Lung (tissue), 11 donors: ENCODE measurements at regions not wholly inside any gene's neighbourhood (a gene's known extent, or its start where the extent isn't known, plus 50 kb on each side); places are given as distances from the start of the nearest gene placed in this dataset.
A peak's percentile ranks its signal among the peaks of the same experiment; 100 is the strongest.

ENCODE experiments used
- ATAC-seq: fragments of 200-7000 bp; cut with Tn5 transposase; one replicate; pipeline ENCODE4 v1.9.1; 2020; ENCODE audit warnings: moderate number of reproducible peaks; ENCODE audit not compliant: insufficient read depth, low FRiP score
- DNase-seq, 3 donors: peaks; one replicate each; pipeline ENCODE4 v3.0.0-alpha.2; 2013 to 2017
- H3K27ac ChIP-seq, 2 donors: one replicate each; pipeline ENCODE4 v1.5.1; 2013; ENCODE audit warnings: mild to moderate bottlenecking in 2 of 2, moderate library complexity in 2 of 2, control low read depth in 1 of 2, inconsistent platforms in 1 of 2, low read depth in 1 of 2, low read length in 1 of 2
- H3K27me3 ChIP-seq, 3 donors: one replicate each; pipeline ENCODE4 v1.5.1; 2013; ENCODE audit warnings: low read length in 2 of 3; ENCODE audit not compliant: control insufficient read depth in 3 of 3, insufficient read depth in 3 of 3
- H3K36me3 ChIP-seq, 4 donors: one replicate each; pipeline ENCODE4 v1.5.1; 2013; ENCODE audit warnings: low read length in 4 of 4, mild to moderate bottlenecking in 1 of 4, moderate library complexity in 1 of 4; ENCODE audit not compliant: control insufficient read depth in 4 of 4, insufficient read depth in 4 of 4
- H3K4me1 ChIP-seq, 5 donors: one replicate each; pipeline ENCODE4 v1.5.1; 2013; ENCODE audit warnings: low read length in 5 of 5, mild to moderate bottlenecking in 2 of 5, moderate library complexity in 1 of 5; ENCODE audit not compliant: control insufficient read depth in 5 of 5, insufficient read depth in 5 of 5
- H3K4me3 ChIP-seq: one replicate; pipeline ENCODE4 v1.5.1; 2013; ENCODE audit warnings: mild to moderate bottlenecking, control low read depth, moderate library complexity
- H3K9ac ChIP-seq, 2 donors: one replicate each; pipeline ENCODE4 v1.5.1; 2013; ENCODE audit warnings: low read length in 2 of 2, control low read depth in 1 of 2; ENCODE audit not compliant: insufficient read depth in 1 of 2
- H3K9me3 ChIP-seq, 4 donors: one replicate each; pipeline ENCODE4 v1.5.1; 2013; ENCODE audit warnings: low read length in 3 of 4, mild to moderate bottlenecking in 1 of 4, moderate library complexity in 1 of 4; ENCODE audit not compliant: control insufficient read depth in 4 of 4, insufficient read depth in 3 of 4
- WGBS, 2 donors: extraction: QIAGEN DNeasy Blood & Tissue Kit; methylation state at CpG; one replicate each; pipeline ENCODE4 v1.1.7; 2013; 5-methylcytosine and 5-hydroxymethylcytosine counted together
- TF ChIP-seq, protein P1 (sequence below): IDR thresholded peaks from 2 replicates; pipeline ENCODE4 v1.5.1; 2012; ENCODE audit warnings: mild to moderate bottlenecking; ENCODE audit errors: control extremely low read depth, extremely low read depth
- donor health status: control.
- donor health status: control.
- donor health status: Bipolar disorder and iron deficiency.
- donor health status: healthy.
- donor health status: DM: yes; HTN: yes; CAD: no.

DNA sequence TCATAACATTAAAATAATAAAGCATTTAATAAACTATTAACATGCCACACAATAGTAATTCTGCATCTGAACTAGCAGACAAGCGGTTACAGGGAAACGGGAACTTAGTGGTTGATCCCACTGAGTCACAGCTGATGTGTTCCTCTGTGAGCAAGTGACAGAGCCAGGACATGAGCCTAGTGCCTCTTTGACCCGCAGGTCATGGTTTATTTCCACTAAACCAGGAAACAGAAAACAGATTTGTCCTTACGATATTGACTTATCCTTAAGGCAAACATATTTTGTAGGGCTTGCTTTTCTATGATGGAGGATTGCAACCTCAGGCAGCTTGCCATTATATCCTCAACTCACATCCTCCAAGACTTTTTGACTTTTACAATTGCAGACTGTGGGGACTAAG lies 987.3 kb downstream of the CCSER2 start:
- TF ChIP-seq, protein P1, sequence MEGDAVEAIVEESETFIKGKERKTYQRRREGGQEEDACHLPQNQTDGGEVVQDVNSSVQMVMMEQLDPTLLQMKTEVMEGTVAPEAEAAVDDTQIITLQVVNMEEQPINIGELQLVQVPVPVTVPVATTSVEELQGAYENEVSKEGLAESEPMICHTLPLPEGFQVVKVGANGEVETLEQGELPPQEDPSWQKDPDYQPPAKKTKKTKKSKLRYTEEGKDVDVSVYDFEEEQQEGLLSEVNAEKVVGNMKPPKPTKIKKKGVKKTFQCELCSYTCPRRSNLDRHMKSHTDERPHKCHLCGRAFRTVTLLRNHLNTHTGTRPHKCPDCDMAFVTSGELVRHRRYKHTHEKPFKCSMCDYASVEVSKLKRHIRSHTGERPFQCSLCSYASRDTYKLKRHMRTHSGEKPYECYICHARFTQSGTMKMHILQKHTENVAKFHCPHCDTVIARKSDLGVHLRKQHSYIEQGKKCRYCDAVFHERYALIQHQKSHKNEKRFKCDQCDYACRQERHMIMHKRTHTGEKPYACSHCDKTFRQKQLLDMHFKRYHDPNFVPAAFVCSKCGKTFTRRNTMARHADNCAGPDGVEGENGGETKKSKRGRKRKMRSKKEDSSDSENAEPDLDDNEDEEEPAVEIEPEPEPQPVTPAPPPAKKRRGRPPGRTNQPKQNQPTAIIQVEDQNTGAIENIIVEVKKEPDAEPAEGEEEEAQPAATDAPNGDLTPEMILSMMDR = no peak
- H3K36me3 ChIP-seq = no peaks in the 10 kb centered on the region
- H3K9ac ChIP-seq = no peak overlapping the region
- WGBS, 2 donors = 85% methylated on average over 4 of the region's 4 CpGs
- no peak for ATAC-seq
- no peak for DNase-seq
- no peak overlapping the region for H3K4me3 ChIP-seq
- H3K9me3 ChIP-seq = no peaks in the 10 kb centered on the region
- no peak overlapping the region for H3K27ac ChIP-seq
- peaks cover 0 to 7% (median 0%) of the 10 kb centered on the region in 5 donors for H3K4me1 ChIP-seq
- H3K27me3 ChIP-seq = no peaks in the 10 kb centered on the region

DNA sequence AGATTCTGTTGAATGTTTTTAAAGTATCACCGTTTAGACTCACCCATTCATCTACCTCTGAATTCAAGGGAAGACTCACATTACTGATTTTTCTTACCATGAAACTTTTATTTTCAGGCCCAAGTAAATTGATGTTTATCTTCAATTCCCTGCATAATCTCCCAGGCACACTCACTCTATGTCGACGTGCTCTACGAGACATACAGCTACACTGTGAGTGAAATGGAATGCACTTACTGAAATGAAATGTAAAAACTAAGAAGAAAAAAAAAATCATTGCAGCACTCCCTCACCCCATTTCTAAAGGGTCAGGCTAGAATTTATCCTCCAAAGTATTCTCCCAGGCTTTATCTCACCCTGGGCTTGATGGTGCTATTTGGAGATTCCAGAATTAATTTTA lies 987.9 kb downstream of the CCSER2 start:
- DNase-seq = peak in 2 of 3 donors; percentile 19 to 51
- 67 to 79% methylated on average over 4 of the region's 4 CpGs for WGBS, 2 donors
- no peaks in the 10 kb centered on the region for H3K36me3 ChIP-seq
- no peak for ATAC-seq
- H3K4me1 ChIP-seq = peaks cover 0 to 7% (median 0%) of the 10 kb centered on the region in 5 donors
- H3K9ac ChIP-seq = no peak overlapping the region
- no peaks in the 10 kb centered on the region for H3K9me3 ChIP-seq
- TF ChIP-seq, protein P1 = no peak
- H3K27ac ChIP-seq = no peak overlapping the region
- H3K4me3 ChIP-seq = no peak overlapping the region
- H3K27me3 ChIP-seq = no peaks in the 10 kb centered on the region

DNA sequence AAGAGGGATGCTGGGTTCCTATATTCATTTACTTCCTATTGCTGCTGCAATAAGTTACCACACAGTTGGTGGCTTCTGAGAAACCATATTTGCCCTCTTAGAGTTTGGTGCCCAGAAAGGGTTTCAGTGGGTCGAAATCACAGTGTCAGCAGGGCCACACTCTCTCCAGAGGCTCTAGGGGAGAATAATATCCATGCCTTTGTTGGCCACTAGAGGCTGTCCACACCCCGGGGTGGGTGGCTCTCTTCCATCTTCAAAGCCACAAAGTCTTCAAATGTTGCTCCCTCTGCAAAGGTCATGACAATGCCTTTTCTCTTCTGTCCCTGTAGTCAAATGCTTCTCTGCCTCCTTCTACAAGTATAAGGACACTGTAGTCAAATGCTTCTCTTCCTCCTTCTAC lies 989.4 kb downstream of the CCSER2 start:
- Histone ChIP-seq H3K27me3 (no peaks in the 10 kb centered on the region), H3K9me3 (no peaks in the 10 kb centered on the region), H3K4me3 (no peak overlapping the region), H3K9ac (no peak overlapping the region), H3K36me3 (no peaks in the 10 kb centered on the region), H3K4me1 (peaks cover 0 to 7% (median 0%) of the 10 kb centered on the region in 5 donors), H3K27ac (no peak overlapping the region)
- TF ChIP-seq, protein P1 = no peak
- no peak for ATAC-seq
- DNase-seq = no peak
- 74% methylated on average over 2 of the region's 2 CpGs for WGBS, 2 donors
